KMS-11 (cell line): ENCODE measurements at regions not wholly inside any gene's neighbourhood (a gene's known extent, or its start where the extent isn't known, plus 50 kb on each side); places are given as distances from the start of the nearest gene placed in this dataset.

Experiments used
- H2AFZ ChIP-seq: fragments of 200-600 bp; sonication (generic); 2 replicates; pipeline ENCODE4 v1.6.1; 2016; ENCODE audit warnings: antibody characterized with exemption, mixed run types, low read depth
- H3K27ac ChIP-seq: fragments of 200-600 bp; sonication (generic); 2 replicates; pipeline ENCODE4 v1.6.1; 2016; ENCODE audit warnings: mild to moderate bottlenecking, mixed run types
- H3K27me3 ChIP-seq: fragments of 200-600 bp; sonication (generic); 2 replicates; pipeline ENCODE4 v1.6.1; 2017; ENCODE audit warnings: mild to moderate bottlenecking, low read depth, mixed run types, moderate library complexity; ENCODE audit not compliant: insufficient read depth
- H3K36me3 ChIP-seq: fragments of 200-600 bp; sonication (generic); 2 replicates; pipeline ENCODE4 v1.6.1; 2017; ENCODE audit warnings: mild to moderate bottlenecking, mixed run types; ENCODE audit not compliant: insufficient read depth
- H3K4me1 ChIP-seq: fragments of 200-600 bp; sonication (generic); 2 replicates; pipeline ENCODE4 v1.6.1; 2016; ENCODE audit warnings: mild to moderate bottlenecking, low read depth, mixed run types; ENCODE audit not compliant: poor library complexity, severe bottlenecking
- H3K4me2 ChIP-seq: fragments of 200-600 bp; sonication (generic); 2 replicates; pipeline ENCODE4 v1.7.0; 2016; ENCODE audit warnings: mild to moderate bottlenecking, mixed run types
- H3K4me3 ChIP-seq: fragments of 200-600 bp; sonication (generic); IDR thresholded peaks from 2 replicates; pipeline ENCODE4 v1.6.1; 2017; ENCODE audit warnings: low read depth, low read length, mixed read lengths; ENCODE audit not compliant: insufficient read depth
- H3K79me2 ChIP-seq: fragments of 200-600 bp; sonication (generic); 2 replicates; pipeline ENCODE4 v1.6.1; 2016; ENCODE audit warnings: low read depth, mixed run types; ENCODE audit not compliant: insufficient read depth
- H3K9ac ChIP-seq: fragments of 200-600 bp; sonication (generic); 2 replicates; pipeline ENCODE4 v1.6.1; 2016; ENCODE audit warnings: mild to moderate bottlenecking, mixed run types
- H4K20me1 ChIP-seq: fragments of 200-600 bp; sonication (generic); 2 replicates; pipeline ENCODE4 v1.6.1; 2016; ENCODE audit warnings: mild to moderate bottlenecking, mixed run types; ENCODE audit not compliant: insufficient read depth
- CTCF ChIP-seq: fragments of 200-600 bp; sonication (generic); conservative IDR thresholded peaks from 2 replicates; pipeline ENCODE4 v1.6.1; 2017; ENCODE audit warnings: low read depth, mild to moderate bottlenecking, antibody characterized with exemption, low read length, moderate library complexity, mixed read lengths

- no peaks in the 10 kb centered on the region for H3K36me3 ChIP-seq
- no peaks in the 10 kb centered on the region for H3K27me3 ChIP-seq
- H3K4me2 ChIP-seq = no peak overlapping the region
- no peaks in the 10 kb centered on the region for H4K20me1 ChIP-seq
- no peak overlapping the region for H3K27ac ChIP-seq
- no peak overlapping the region for H2AFZ ChIP-seq
- no peak for TF ChIP-seq CTCF
- no peak overlapping the region for H3K9ac ChIP-seq
- no peak overlapping the region for H3K4me3 ChIP-seq
- H3K4me1 ChIP-seq = no peaks in the 10 kb centered on the region
- H3K79me2 ChIP-seq = no peaks in the 10 kb centered on the region
These were observed 570.2 kb upstream of the ALCAM start for GRCh38 chr3:104796556-104796955.

GRCh38 chr3:104805042-104805441 lies 561.7 kb upstream of the ALCAM start:
- Histone ChIP-seq H3K36me3 (no peaks in the 10 kb centered on the region), H4K20me1 (no peaks in the 10 kb centered on the region), H3K4me1 (no peaks in the 10 kb centered on the region), H3K27ac (no peak overlapping the region), H2AFZ (no peak overlapping the region), H3K79me2 (no peaks in the 10 kb centered on the region), H3K4me2 (no peak overlapping the region), H3K4me3 (no peak overlapping the region), H3K27me3 (no peaks in the 10 kb centered on the region), H3K9ac (no peak overlapping the region)
- TF ChIP-seq CTCF = no peak

- Histone ChIP-seq H3K4me2 (no peak overlapping the region), H3K4me1 (no peaks in the 10 kb centered on the region), H2AFZ (no peak overlapping the region), H3K36me3 (no peaks in the 10 kb centered on the region), H3K4me3 (no peak overlapping the region), H4K20me1 (no peaks in the 10 kb centered on the region), H3K79me2 (no peaks in the 10 kb centered on the region), H3K27ac (no peak overlapping the region), H3K27me3 (no peaks in the 10 kb centered on the region), H3K9ac (no peak overlapping the region)
- no peak for TF ChIP-seq CTCF
These were observed 561.2 kb upstream of the ALCAM start for GRCh38 chr3:104805508-104805907.

- Histone ChIP-seq H4K20me1 (no peaks in the 10 kb centered on the region), H2AFZ (no peak overlapping the region), H3K36me3 (no peaks in the 10 kb centered on the region), H3K27me3 (no peaks in the 10 kb centered on the region), H3K4me2 (no peak overlapping the region), H3K27ac (no peak overlapping the region), H3K4me1 (no peaks in the 10 kb centered on the region), H3K9ac (no peak overlapping the region), H3K4me3 (no peak overlapping the region), H3K79me2 (no peaks in the 10 kb centered on the region)
- TF ChIP-seq CTCF = no peak
These were observed 555.8 kb upstream of the ALCAM start for GRCh38 chr3:104810896-104811295.

- Histone ChIP-seq H3K79me2 (no peaks in the 10 kb centered on the region), H4K20me1 (no peaks in the 10 kb centered on the region), H3K36me3 (no peaks in the 10 kb centered on the region), H3K4me1 (no peaks in the 10 kb centered on the region), H3K4me3 (no peak overlapping the region), H3K27ac (no peak overlapping the region), H2AFZ (no peak overlapping the region), H3K9ac (no peak overlapping the region), H3K27me3 (no peaks in the 10 kb centered on the region), H3K4me2 (no peak overlapping the region)
- no peak for TF ChIP-seq CTCF
These were observed 550.7 kb upstream of the ALCAM start for GRCh38 chr3:104816008-104816407.
